IMR-90 (cell line): ENCODE measurements at regions not wholly inside any gene's neighbourhood (a gene's known extent, or its start where the extent isn't known, plus 50 kb on each side); places are given as distances from the start of the nearest gene placed in this dataset.
"Not testable (repeated sequence)": the region's sequence is repeated elsewhere in the genome, so short reads cannot be mapped to it uniquely, and the experiment has no call there.

ENCODE experiments used
- ATAC-seq: fragments of 200-7000 bp; cut with Tn5 transposase; 2 replicates; pipeline ENCODE4 v1.9.1; 2020; ENCODE audit warnings: low read depth, mild to moderate bottlenecking, moderate library complexity
- BruUV-seq: library from RNA; stranded (reverse); fragments of 400-500 nt; replicated peaks from 2 replicates; lab custom pipeline; 2021; lab: Mats Ljungman, UMichigan
- CTCF ChIA-PET: fragments of 300-600 bp; formaldehyde crosslinking; extraction: SDS; loops from one replicate; lab custom pipeline; 2021; ENCODE audit warnings: antibody characterized with exemption; lab: Yijun Ruan, JAX
- POLR2A ChIA-PET: fragments of 300-600 bp; sonication (Branson Sonifier 250); formaldehyde crosslinking; loops from one replicate; lab custom pipeline; 2022; ENCODE audit warnings: antibody characterized with exemption; ENCODE audit not compliant: unreplicated experiment; lab: Charles Lee
- DNase-seq: peaks from one replicate; pipeline ENCODE4 v3.0.0; 2013
- H2AFZ ChIP-seq: replicated peaks from 2 replicates; pipeline ENCODE3; 2013; ENCODE audit warnings: low read length, mild to moderate bottlenecking; ENCODE audit not compliant: poor library complexity
- H2AK5ac ChIP-seq: 2 replicates; pipeline ENCODE4 v1.6.1; 2013; ENCODE audit warnings: low read depth, low read length, inconsistent platforms
- H2AK9ac ChIP-seq: replicated peaks from 2 replicates; pipeline ENCODE3; 2013; ENCODE audit warnings: mild to moderate bottlenecking, low read depth, low read length, moderate library complexity; ENCODE audit not compliant: poor library complexity
- H2BK120ac ChIP-seq: 2 replicates; pipeline ENCODE4 v1.6.1; 2013; ENCODE audit warnings: low read depth, low read length, inconsistent platforms
- H2BK15ac ChIP-seq: 3 replicates; pipeline ENCODE4 v1.6.1; 2013; ENCODE audit warnings: low read depth, low read length, inconsistent platforms
- H2BK20ac ChIP-seq: 2 replicates; pipeline ENCODE4 v1.6.1; 2013; ENCODE audit warnings: low read depth, mild to moderate bottlenecking, inconsistent platforms, low read length, moderate library complexity
- H2BK5ac ChIP-seq: 2 replicates; pipeline ENCODE4 v1.6.1; 2013; ENCODE audit warnings: mild to moderate bottlenecking, low read depth, low read length, inconsistent platforms; ENCODE audit not compliant: poor library complexity, severe bottlenecking
- H3K14ac ChIP-seq: replicated peaks from 2 replicates; pipeline ENCODE4 v1.6.1; 2013; ENCODE audit warnings: low read depth, low read length, inconsistent platforms
- H3K18ac ChIP-seq: 2 replicates; pipeline ENCODE4 v1.6.1; 2013; ENCODE audit warnings: low read depth, low read length, control low read depth
- H3K23ac ChIP-seq: 2 replicates; pipeline ENCODE4 v1.6.1; 2013; ENCODE audit warnings: low read depth, low read length, inconsistent platforms
- H3K27ac ChIP-seq: 2 replicates; pipeline ENCODE4 v1.5.1; 2013; ENCODE audit warnings: mild to moderate bottlenecking, control low read depth, low read length; ENCODE audit not compliant: insufficient read depth
- H3K27me3 ChIP-seq: 2 replicates; pipeline ENCODE4 v1.6.1; 2013; ENCODE audit warnings: low read length; ENCODE audit not compliant: control insufficient read depth, insufficient read depth
- H3K36me3 ChIP-seq: 2 replicates; pipeline ENCODE4 v1.6.1; 2013; ENCODE audit warnings: low read length, mixed read lengths; ENCODE audit not compliant: control insufficient read depth, insufficient read depth
- H3K4ac ChIP-seq: 2 replicates; pipeline ENCODE4 v1.6.1; 2013; ENCODE audit warnings: low read depth, low read length, inconsistent platforms
- H3K4me1 ChIP-seq: 2 replicates; pipeline ENCODE4 v1.6.1; 2013; ENCODE audit warnings: low read length, mixed read lengths; ENCODE audit not compliant: control insufficient read depth, insufficient read depth
- H3K4me2 ChIP-seq: 2 replicates; pipeline ENCODE4 v1.6.1; 2013; ENCODE audit warnings: low read depth, mild to moderate bottlenecking, control low read depth, low read length, moderate library complexity
- H3K4me3 ChIP-seq: 2 replicates; pipeline ENCODE4 v1.5.1; 2013; ENCODE audit warnings: low read depth, mild to moderate bottlenecking, control low read depth, low read length, moderate library complexity; ENCODE audit not compliant: insufficient read depth
- H3K56ac ChIP-seq: 2 replicates; pipeline ENCODE4 v1.6.1; 2013; ENCODE audit warnings: low read length, inconsistent platforms; ENCODE audit not compliant: insufficient read depth; ENCODE audit errors: extremely low read depth
- H3K79me1 ChIP-seq, 2 experiments: 2 replicates each; pipeline ENCODE4 v1.6.1; 2013; ENCODE audit warnings: low read length in 2 of 2, inconsistent platforms in 1 of 2, low read depth in 1 of 2
- H3K9ac ChIP-seq: 2 replicates; pipeline ENCODE4 v1.6.1; 2013; ENCODE audit warnings: low read depth, low read length, control low read depth
- H3K9me1 ChIP-seq: 2 replicates; pipeline ENCODE4 v1.6.1; 2013; ENCODE audit warnings: low read length, inconsistent platforms; ENCODE audit not compliant: insufficient read depth
- H3K9me3 ChIP-seq: 2 replicates; pipeline ENCODE4 v1.6.1; 2013; ENCODE audit warnings: low read length; ENCODE audit not compliant: control insufficient read depth, insufficient read depth
- H4K20me1 ChIP-seq: 2 replicates; pipeline ENCODE4 v1.6.1; 2013; ENCODE audit warnings: low read length, inconsistent platforms; ENCODE audit not compliant: insufficient read depth
- H4K5ac ChIP-seq: 2 replicates; pipeline ENCODE4 v1.6.1; 2013; ENCODE audit warnings: mild to moderate bottlenecking, low read depth, low read length, control low read depth
- H4K8ac ChIP-seq, 2 experiments: 2 replicates each; pipeline ENCODE4 v1.6.1; 2013; ENCODE audit warnings: low read depth in 2 of 2, low read length in 2 of 2, control low read depth in 1 of 2, inconsistent platforms in 1 of 2
- H4K91ac ChIP-seq: 2 replicates; pipeline ENCODE4 v1.6.1; 2013; ENCODE audit warnings: low read depth, low read length, inconsistent platforms; ENCODE audit not compliant: insufficient read depth
- CEBPB ChIP-seq: IDR thresholded peaks from 2 replicates; pipeline ENCODE4 v1.6.1; 2012; ENCODE audit warnings: low read depth, low read length, improper control_type of control experiment
- WGBS, 2 experiments: methylation state at CpG; one replicate each; pipeline versions ENCODE4 v1.1.5 to v1.1.7; 2013; ENCODE audit warnings: missing lambda C conversion rate in 2 of 2; ENCODE audit not compliant: insufficient read length in 1 of 2; ENCODE audit errors: extremely low coverage in 2 of 2; 5-methylcytosine and 5-hydroxymethylcytosine counted together
- dilution Hi-C: fragments of 300-500 bp; cut with HindIII; formaldehyde crosslinking; loops from one replicate; pipeline ENCODE4 v1.14.3; 2018; ENCODE audit warnings: low sequenced_read_pairs; ENCODE audit not compliant: unreplicated experiment
- in situ Hi-C: fragments of 300-500 bp; cut with MboI; formaldehyde crosslinking; loops from 3 replicates; pipeline ENCODE4 v1.14.3; 2019; ENCODE audit warnings: low sequenced_read_pairs, inconsistent platforms, mixed read lengths
- intact Hi-C: fragments of 100-400 bp; cut with micrococcal nuclease; formaldehyde crosslinking; loops from 2 replicates; pipeline ENCODE4 v1.10.0; 2022

- no peak for TF ChIP-seq CEBPB
Observed at GRCh38 chr1:56092684-56093570, 486.4 kb downstream of the PLPP3 start (continued).

DNA sequence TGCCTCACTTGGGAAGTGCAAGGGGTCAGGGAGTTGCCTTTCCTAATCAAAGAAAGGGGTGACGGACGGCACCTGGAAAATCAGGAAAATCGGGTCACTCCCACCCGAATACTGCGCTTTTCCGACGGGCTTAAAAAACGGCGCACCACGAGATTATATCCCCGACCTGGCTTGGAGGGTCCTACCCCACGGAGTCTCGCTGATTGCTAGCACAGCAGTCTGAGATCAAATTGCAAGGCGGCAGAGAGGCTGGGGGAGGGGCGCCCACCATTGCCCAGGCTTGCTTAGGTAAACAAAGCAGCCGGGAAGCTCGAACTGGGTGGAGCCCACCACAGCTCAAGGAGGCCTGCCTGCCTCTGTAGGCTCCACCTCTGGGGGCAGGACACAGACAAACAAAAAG is 489.5 kb downstream of the PLPP3 start:
- H2BK15ac ChIP-seq, H3K23ac ChIP-seq, dilution Hi-C loops, H3K27me3 ChIP-seq, CTCF ChIA-PET, H3K4me1 ChIP-seq, DNase-seq, intact Hi-C loops, H2AFZ ChIP-seq, H2BK120ac ChIP-seq, H4K91ac ChIP-seq, H3K36me3 ChIP-seq, ATAC-seq, H3K14ac ChIP-seq, H3K4me2 ChIP-seq, in situ Hi-C loops, H3K56ac ChIP-seq, H2AK9ac ChIP-seq, BruUV-seq, H3K27ac ChIP-seq, H4K8ac ChIP-seq, H2BK5ac ChIP-seq, H3K4ac ChIP-seq, H2AK5ac ChIP-seq, H3K18ac ChIP-seq, H3K9ac ChIP-seq, H2BK20ac ChIP-seq, H4K20me1 ChIP-seq, H3K9me3 ChIP-seq, POLR2A ChIA-PET, H4K5ac ChIP-seq, H3K4me3 ChIP-seq, H3K79me1 ChIP-seq, H3K9me1 ChIP-seq: not testable (repeated sequence)
- WGBS, 2 experiments, result no CpG with 5 or more reads among the region's 17 CpGs
